ENCODE measurements at regions not wholly inside any gene's neighbourhood (a gene's known extent, or its start where the extent isn't known, plus 50 kb on each side); places are given as distances from the start of the nearest gene placed in this dataset.
"Not testable (repeated sequence)": the region's sequence is repeated elsewhere in the genome, so short reads cannot be mapped to it uniquely, and the experiment has no call there.

GRCh38 chr16:21514474-21514840 lies 84.9 kb upstream of the METTL9 start:
- not testable (repeated sequence) for DNase-seq

- not testable (repeated sequence) for DNase-seq
Measured at GRCh38 chr16:21516705-21517040, 82.7 kb upstream of the METTL9 start.

- not testable (repeated sequence) for DNase-seq
Measured at GRCh38 chr16:21517263-21517662, 82.1 kb upstream of the METTL9 start.

GRCh38 chr16:21519361-21520133 lies 79.8 kb upstream of the METTL9 start:
- peak in 2 of 56 donors; percentile 39 to 64 for DNase-seq

GRCh38 chr16:21520134-21521047 lies 79.0 kb upstream of the METTL9 start:
- peak; percentile 73 to 100 (median 97) for DNase-seq

GRCh38 chr16:21521048-21521389 lies 78.4 kb upstream of the METTL9 start:
- peak in 1 of 56 donors; percentile 47 for DNase-seq

GRCh38 chr16:21521390-21522143 lies 77.8 kb upstream of the METTL9 start:
- peak in 30 of 56 donors; percentile 20 to 62 (median 40) for DNase-seq

GRCh38 chr16:21522846-21523245 lies 76.5 kb upstream of the METTL9 start:
- DNase-seq: not testable (repeated sequence)

GRCh38 chr16:21523411-21524067 lies 75.8 kb upstream of the METTL9 start:
- DNase-seq: peak in 20 of 56 donors; percentile 14 to 62 (median 36)

- no peak for DNase-seq
Measured at GRCh38 chr16:21524068-21524751, 75.2 kb upstream of the METTL9 start.

GRCh38 chr16:21524752-21525028 lies 74.7 kb upstream of the METTL9 start:
- not testable (repeated sequence) for DNase-seq

GRCh38 chr16:21525029-21525895 lies 74.1 kb upstream of the METTL9 start:
- peak in 1 of 56 donors; percentile 27 for DNase-seq

GRCh38 chr16:21525956-21526922 lies 73.1 kb upstream of the METTL9 start:
- DNase-seq: not testable (repeated sequence)

GRCh38 chr16:21526923-21527807 lies 72.2 kb upstream of the METTL9 start:
- no peak for DNase-seq

- DNase-seq: not testable (repeated sequence)
Measured at GRCh38 chr16:21529060-21529658, 70.2 kb upstream of the METTL9 start.

- not testable (repeated sequence) for DNase-seq
Measured at GRCh38 chr16:21530729-21531383, 68.5 kb upstream of the METTL9 start.

Measured in amygdala (tissue), 56 donors.